Right cardiac atrium (tissue), 5 donors: ENCODE measurements at regions not wholly inside any gene's neighbourhood (a gene's known extent, or its start where the extent isn't known, plus 50 kb on each side); places are given as distances from the start of the nearest gene placed in this dataset.

ENCODE experiments used
- ATAC-seq, 2 donors: fragments of 200-7000 bp; cut with Tn5 transposase; one replicate each; pipeline versions ENCODE4 v1.8.0 to v1.9.1; 2020; ENCODE audit warnings: moderate library complexity in 2 of 2, mild to moderate bottlenecking in 1 of 2
- DNase-seq, 3 donors: peaks; one replicate each; pipeline ENCODE4 v3.0.0-alpha.2; 2020
- H3K27ac ChIP-seq: one replicate; pipeline ENCODE4 v1.5.1; 2013; ENCODE audit warnings: mild to moderate bottlenecking, low read length, control low read depth, moderate library complexity
- H3K27me3 ChIP-seq: one replicate; pipeline ENCODE4 v1.6.1; 2013; ENCODE audit not compliant: control insufficient read depth, insufficient read depth
- H3K4me1 ChIP-seq: one replicate; pipeline ENCODE4 v1.6.1; 2013; ENCODE audit warnings: low read length; ENCODE audit not compliant: control insufficient read depth, insufficient read depth
- H3K4me3 ChIP-seq: one replicate; pipeline ENCODE4 v1.5.1; 2013; ENCODE audit warnings: low read length, control low read depth
- H3K9me3 ChIP-seq: one replicate; pipeline ENCODE4 v1.6.1; 2013; ENCODE audit warnings: low read length; ENCODE audit not compliant: control insufficient read depth
- WGBS: extraction: QIAGEN DNeasy Blood & Tissue Kit; methylation state at CpG from one replicate; pipeline ENCODE4 v1.1.7; 2013; 5-methylcytosine and 5-hydroxymethylcytosine counted together
- intact Hi-C, 4 donors: fragments of 100-400 bp; cut with DNase I; formaldehyde crosslinking; loops; one replicate each; pipeline versions ENCODE4 v1.11.0 to v1.14.0; 2022 to 2023
- donor health status: healthy with polysubstance abuse.
- donor health status: DM: no; HTN: yes; CAD: no.
- donor health status: DM: no; HTN: no; CAD: no.
- donor health status: DM: no; HTN: yes; CAD: no; lungs with severe emphysema.
- donor health status: DM: yes; HTN: yes; CAD: no.

- H3K4me3 ChIP-seq = no peak overlapping the region
- H3K27me3 ChIP-seq = no peaks in the 10 kb centered on the region
- ATAC-seq (no peak), DNase-seq (no peak)
- intact Hi-C loops = no loop called here
- no peak overlapping the region for H3K27ac ChIP-seq
- H3K9me3 ChIP-seq = peaks cover 3% of the 10 kb centered on the region
- H3K4me1 ChIP-seq = no peaks in the 10 kb centered on the region
- 81% methylated on average over 5 of the region's 5 CpGs for WGBS
Observed at GRCh38 chr19:28341810-28342350, 871.1 kb downstream of the UQCRFS1 start.

- ATAC-seq = no peak
- Histone ChIP-seq H3K9me3 (no peaks in the 10 kb centered on the region), H3K27ac (no peak overlapping the region), H3K4me3 (no peak overlapping the region), H3K27me3 (no peaks in the 10 kb centered on the region), H3K4me1 (no peaks in the 10 kb centered on the region)
- DNase-seq = no peak
- intact Hi-C loops = no loop called here
- WGBS = 78% methylated on average over 4 of the region's 4 CpGs
Observed at GRCh38 chr19:28334419-28334818, 878.5 kb downstream of the UQCRFS1 start.

GRCh38 chr19:28333909-28334308 is 879.0 kb downstream of the UQCRFS1 start:
- 72% methylated on average over 5 of the region's 5 CpGs for WGBS
- DNase-seq = no peak
- intact Hi-C loops = no loop called here

GRCh38 chr19:28332886-28333285 is 880.1 kb downstream of the UQCRFS1 start:
- Histone ChIP-seq H3K9me3 (no peaks in the 10 kb centered on the region), H3K4me1 (no peaks in the 10 kb centered on the region), H3K27ac (no peak overlapping the region), H3K4me3 (no peak overlapping the region), H3K27me3 (no peaks in the 10 kb centered on the region)
- intact Hi-C loops = no loop called here
- 81% methylated on average over 2 of the region's 2 CpGs for WGBS
- no peak for ATAC-seq
- DNase-seq = no peak

More at GRCh38 chr19:28333909-28334308, 879.0 kb downstream of the UQCRFS1 start:
- Histone ChIP-seq H3K4me1 (no peaks in the 10 kb centered on the region), H3K4me3 (no peak overlapping the region), H3K9me3 (no peaks in the 10 kb centered on the region), H3K27ac (no peak overlapping the region), H3K27me3 (no peaks in the 10 kb centered on the region)
- no peak for ATAC-seq

- Histone ChIP-seq H3K4me3 (no peak overlapping the region), H3K4me1 (no peaks in the 10 kb centered on the region), H3K27ac (no peak overlapping the region), H3K9me3 (no peaks in the 10 kb centered on the region), H3K27me3 (no peaks in the 10 kb centered on the region)
- no peak for ATAC-seq
- no peak for DNase-seq
- intact Hi-C loops = no loop called here
- WGBS = 91% methylated on average over 3 of the region's 3 CpGs
Observed at GRCh38 chr19:28332351-28332750, 880.6 kb downstream of the UQCRFS1 start.

GRCh38 chr19:28331596-28331995 is 881.4 kb downstream of the UQCRFS1 start:
- intact Hi-C loops = no loop called here
- H3K27me3 ChIP-seq = no peaks in the 10 kb centered on the region

GRCh38 chr19:28330831-28331230 is 882.1 kb downstream of the UQCRFS1 start:
- ATAC-seq = no peak
- intact Hi-C loops = no loop called here
- 54% methylated on average over 1 of the region's 1 CpG for WGBS
- DNase-seq = no peak
- H3K4me1 ChIP-seq = no peaks in the 10 kb centered on the region
- no peaks in the 10 kb centered on the region for H3K9me3 ChIP-seq
- no peak overlapping the region for H3K4me3 ChIP-seq
- no peak overlapping the region for H3K27ac ChIP-seq
- no peaks in the 10 kb centered on the region for H3K27me3 ChIP-seq

More at GRCh38 chr19:28331596-28331995, 881.4 kb downstream of the UQCRFS1 start:
- DNase-seq (no peak), ATAC-seq (no peak)
- Histone ChIP-seq H3K4me1 (no peaks in the 10 kb centered on the region), H3K9me3 (no peaks in the 10 kb centered on the region), H3K4me3 (no peak overlapping the region), H3K27ac (no peak overlapping the region)
- 75% methylated on average over 7 of the region's 7 CpGs for WGBS

- Histone ChIP-seq H3K9me3 (no peaks in the 10 kb centered on the region), H3K4me3 (no peak overlapping the region), H3K27ac (no peak overlapping the region), H3K27me3 (no peaks in the 10 kb centered on the region), H3K4me1 (no peaks in the 10 kb centered on the region)
- intact Hi-C loops = loop anchor here (5.0 to 10.0 kb wide), 2 partner anchors 355 to 357 kb away; no protein-coding TSS in a partner anchor
- WGBS = 49% methylated on average over 4 of the region's 4 CpGs
- no peak for DNase-seq
- ATAC-seq = no peak
Observed at GRCh38 chr19:28329429-28329828, 883.5 kb downstream of the UQCRFS1 start.

- intact Hi-C loops = loop anchor here (5.0 to 10.0 kb wide), 2 partner anchors 353 to 356 kb away; no protein-coding TSS in a partner anchor
Observed at GRCh38 chr19:28327905-28328304, 885.0 kb downstream of the UQCRFS1 start.

GRCh38 chr19:28326746-28327145 is 886.2 kb downstream of the UQCRFS1 start:
- no peak for DNase-seq
- no peak for ATAC-seq
- Histone ChIP-seq H3K4me1 (no peaks in the 10 kb centered on the region), H3K9me3 (no peaks in the 10 kb centered on the region), H3K27ac (no peak overlapping the region), H3K4me3 (no peak overlapping the region), H3K27me3 (no peaks in the 10 kb centered on the region)
- intact Hi-C loops = loop anchor here (5.0 to 10.0 kb wide), 2 partner anchors 352 to 354 kb away; no protein-coding TSS in a partner anchor
- WGBS = 68% methylated on average over 4 of the region's 4 CpGs

More at GRCh38 chr19:28327905-28328304, 885.0 kb downstream of the UQCRFS1 start:
- DNase-seq = no peak
- ATAC-seq = no peak
- Histone ChIP-seq H3K27me3 (no peaks in the 10 kb centered on the region), H3K4me3 (no peak overlapping the region), H3K4me1 (no peaks in the 10 kb centered on the region), H3K9me3 (no peaks in the 10 kb centered on the region), H3K27ac (no peak overlapping the region)
- WGBS = 55% methylated on average over 3 of the region's 3 CpGs

GRCh38 chr19:28324275-28325060 is 888.5 kb downstream of the UQCRFS1 start:
- no peak for DNase-seq
- Histone ChIP-seq H3K4me1 (no peaks in the 10 kb centered on the region), H3K27me3 (no peaks in the 10 kb centered on the region), H3K9me3 (no peaks in the 10 kb centered on the region), H3K4me3 (no peak overlapping the region), H3K27ac (no peak overlapping the region)
- WGBS = 50% methylated on average over 5 of the region's 5 CpGs
- intact Hi-C loops = loop anchor here (5.0 to 10.0 kb wide), 2 partner anchors 350 to 352 kb away; no protein-coding TSS in a partner anchor
- no peak for ATAC-seq
